Heart right ventricle (tissue), 16 donors: ENCODE measurements at regions not wholly inside any gene's neighbourhood (a gene's known extent, or its start where the extent isn't known, plus 50 kb on each side); places are given as distances from the start of the nearest gene placed in this dataset.

Experiments
- ATAC-seq, 8 donors: fragments of 200-7000 bp; cut with Tn5 transposase; one replicate each; pipeline ENCODE4 v1.9.1; 2020; ENCODE audit warnings: mild to moderate bottlenecking in 8 of 8, moderate library complexity in 8 of 8, moderate number of reproducible peaks in 1 of 8
- DNase-seq, 2 donors: peaks; one replicate each; pipeline ENCODE4 v3.0.0-alpha.2; 2020
- H3K27ac ChIP-seq, 10 donors: fragments of 200-600 bp; sonication (generic) in 2 of 10; one replicate each; pipeline versions ENCODE4 v1.5.0 to v1.8.0; 2020 to 2022; ENCODE audit warnings: mild to moderate bottlenecking in 3 of 10
- H3K27me3 ChIP-seq, 7 donors: fragments of 200-600 bp; one replicate each; pipeline ENCODE4 v1.8.0; 2021 to 2022; ENCODE audit warnings: mild to moderate bottlenecking in 2 of 7
- H3K36me3 ChIP-seq, 9 donors: fragments of 200-600 bp; sonication (generic) in 1 of 9; one replicate each; pipeline versions ENCODE4 v1.5.0 to v1.8.0; 2020 to 2022; ENCODE audit warnings: mild to moderate bottlenecking in 2 of 9
- H3K4me1 ChIP-seq, 9 donors: fragments of 200-600 bp; sonication (generic) in 1 of 9; one replicate each; pipeline versions ENCODE4 v1.5.0 to v1.8.0; 2020 to 2022; ENCODE audit warnings: mild to moderate bottlenecking in 4 of 9
- H3K4me3 ChIP-seq, 10 donors: fragments of 200-600 bp; sonication (generic) in 2 of 10; one replicate each; pipeline versions ENCODE4 v1.5.0 to v1.8.0; 2020 to 2022; ENCODE audit warnings: mild to moderate bottlenecking in 7 of 10, moderate library complexity in 2 of 10
- H3K9me3 ChIP-seq, 11 donors: fragments of 200-600 bp in 10 of 11; sonication (generic) in 2 of 11; one replicate each; pipeline versions ENCODE4 v1.5.0 to v1.8.0; 2013 to 2022; ENCODE audit warnings: mild to moderate bottlenecking in 2 of 11, control low read depth in 1 of 11, moderate library complexity in 1 of 11
- CTCF ChIP-seq, 9 donors: fragments of 200-600 bp; sonication (generic) in 2 of 9; IDR thresholded peaks; one replicate each; pipeline versions ENCODE4 v1.5.0 to v1.8.0; 2021 to 2022; ENCODE audit warnings: antibody characterized with exemption in 9 of 9, mild to moderate bottlenecking in 5 of 9, moderate library complexity in 1 of 9
- WGBS, 2 donors: extraction: QIAGEN DNeasy Blood & Tissue Kit; methylation state at CpG; one replicate each; pipeline ENCODE4 v1.1.7; 2013; ENCODE audit warnings: inconsistent platforms in 1 of 2; 5-methylcytosine and 5-hydroxymethylcytosine counted together
- intact Hi-C, 10 donors: fragments of 100-400 bp; cut with DNase I; formaldehyde crosslinking; loops; one replicate each; pipeline versions ENCODE4 v1.11.1 to v1.14.2; 2022
- donor health status: Arrhythmogenic right ventricular cardiomyopathy.
- donor health status: ischemic (EF 13 %, LVEDD 7.1; RV severe dilation, severe dysfunction).
- donor health status: healthy with polysubstance abuse.
- donor health status: DM: no; HTN: yes; CAD: no.
- donor health status: DM: no; HTN: no; CAD: no.
- donor health status: ischemic (EF 25% LVEDD 6.9; RV normal size, moderate dysfunction).
- donor health status: ischemic (EF 25% LVEDD 5.7; RV mildly dilated, moderate dysfunction).
- donor health status: healthy.
- donor health status: DM: yes; HTN: yes; CAD: no.
- donor health status: Ischemic cardiomyopathy.
- donor health status: ischemic (EF 35%, LVEDD 5.7; RV mildly dilated, moderate dysfunction).
- donor health status: nonischemic (EF 11% LVEDD 7.7; RV severe dilation, severe dysfunction).
- donor health status: DM: yes; HTN: yes; CAD: no.
- donor health status: PGD.
- donor health status: ischemic (EF 29% LVEDD 5.4; RV normal size, mild dysfunction).
- donor health status: nonischemic (EF 23%, LVEDD 6.1; RV moderate dilation, normal function).

GRCh38 chr1:222370081-222370912 is 177.6 kb downstream of the HHIPL2 start:
- Histone ChIP-seq H3K4me1 (no peaks in the 10 kb centered on the region), H3K36me3 (no peaks in the 10 kb centered on the region), H3K27me3 (no peaks in the 10 kb centered on the region), H3K9me3 (no peaks in the 10 kb centered on the region), H3K27ac (peak overlapping the region in 1 of 10 donors; percentile 10), H3K4me3 (no peak overlapping the region)
- WGBS, 2 donors = 76 to 80% methylated on average over 10 of the region's 10 CpGs
- intact Hi-C loops = no loop called here
- TF ChIP-seq CTCF (IDR thresholded peaks at IDR 0.05) = no peak
- ATAC-seq (no peak), DNase-seq (no peak)

GRCh38 chr1:222369148-222369547 is 178.8 kb downstream of the HHIPL2 start:
- H3K27me3 ChIP-seq = no peaks in the 10 kb centered on the region
- H3K36me3 ChIP-seq = no peaks in the 10 kb centered on the region
- H3K9me3 ChIP-seq = no peaks in the 10 kb centered on the region
- ATAC-seq = no peak
- H3K4me3 ChIP-seq = no peak overlapping the region
- 78 to 83% methylated on average over 12 of the region's 12 CpGs for WGBS, 2 donors
- TF ChIP-seq CTCF (IDR thresholded peaks at IDR 0.05) = no peak
- no peaks in the 10 kb centered on the region for H3K4me1 ChIP-seq
- no peak overlapping the region for H3K27ac ChIP-seq
- no peak for DNase-seq
- intact Hi-C loops = no loop called here

- TF ChIP-seq CTCF (IDR thresholded peaks at IDR 0.05) = no peak
- intact Hi-C loops = no loop called here
- Histone ChIP-seq H3K4me3 (no peak overlapping the region), H3K27ac (no peak overlapping the region), H3K4me1 (no peaks in the 10 kb centered on the region), H3K36me3 (no peaks in the 10 kb centered on the region), H3K9me3 (peaks cover 0 to 23% (median 3%) of the 10 kb centered on the region in 11 donors), H3K27me3 (no peaks in the 10 kb centered on the region)
- DNase-seq (no peak), ATAC-seq (no peak)
- WGBS, 2 donors = 24 to 33% methylated on average over 1 of the region's 1 CpG
Observed at GRCh38 chr1:222358100-222358499, 189.8 kb downstream of the HHIPL2 start.

- peaks cover 0 to 22% (median 3%) of the 10 kb centered on the region in 11 donors for H3K9me3 ChIP-seq
- DNase-seq (no peak), ATAC-seq (no peak)
- TF ChIP-seq CTCF (IDR thresholded peaks at IDR 0.05) = no peak
- intact Hi-C loops = no loop called here
- H3K4me1 ChIP-seq = no peaks in the 10 kb centered on the region
- no peaks in the 10 kb centered on the region for H3K36me3 ChIP-seq
- no peak overlapping the region for H3K4me3 ChIP-seq
- WGBS, 2 donors = 74 to 76% methylated on average over 4 of the region's 4 CpGs
- H3K27me3 ChIP-seq = no peaks in the 10 kb centered on the region
- H3K27ac ChIP-seq = no peak overlapping the region
Observed at GRCh38 chr1:222357252-222357651, 190.7 kb downstream of the HHIPL2 start.
